Lower leg skin (tissue), 4 donors: ENCODE measurements at regions not wholly inside any gene's neighbourhood (a gene's known extent, or its start where the extent isn't known, plus 50 kb on each side); places are given as distances from the start of the nearest gene placed in this dataset.

Experiments used
- DNase-seq, 2 donors: peaks; one replicate each; pipeline ENCODE4 v3.0.0-alpha.2; 2019; ENCODE audit warnings: low spot score in 2 of 2
- H3K4me3 ChIP-seq: fragments of 200-600 bp; sonication (generic); 2 replicates; pipeline ENCODE4 v1.5.1; 2017; ENCODE audit warnings: mild to moderate bottlenecking, low read depth; ENCODE audit not compliant: poor library complexity, severe bottlenecking
- CTCF ChIP-seq, 3 donors: fragments of 450-650 bp; IDR thresholded peaks; one replicate each; pipeline ENCODE4 v1.5.1; 2016; ENCODE audit warnings: antibody characterized with exemption in 3 of 3, mild to moderate bottlenecking in 3 of 3, moderate library complexity in 2 of 3
- POLR2A ChIP-seq, 2 donors: fragments of 450-650 bp; IDR thresholded peaks; one replicate each; pipeline ENCODE4 v1.6.1; 2016 to 2017; ENCODE audit warnings: antibody characterized with exemption in 2 of 2, mild to moderate bottlenecking in 1 of 2, moderate library complexity in 1 of 2
- WGBS, 2 donors: methylation state at CpG; one replicate each; pipeline ENCODE4 v1.1.5; 2018; 5-methylcytosine and 5-hydroxymethylcytosine counted together
- intact Hi-C: fragments of 100-400 bp; cut with DNase I; formaldehyde crosslinking; loops from one replicate; pipeline ENCODE4 v1.15.0; 2023; ENCODE audit warnings: low total_unique reads

- TF ChIP-seq CTCF (IDR thresholded peaks at IDR 0.05) (no peak), POLR2A (IDR thresholded peaks at IDR 0.05) (no peak)
- H3K4me3 ChIP-seq, result no peak overlapping the region
- intact Hi-C loops, result no loop called here
- WGBS, 2 donors, result 82% methylated on average over 1 of the region's 1 CpG
- DNase-seq, result no peak
Measured at GRCh38 chr5:103645816-103646215, 83.2 kb upstream of the NUDT12 start.

GRCh38 chr5:103638979-103639378 is 76.4 kb upstream of the NUDT12 start:
- TF ChIP-seq CTCF (IDR thresholded peaks at IDR 0.05), result no peak
- TF ChIP-seq POLR2A (IDR thresholded peaks at IDR 0.05), result no peak
- intact Hi-C loops, result no loop called here
- DNase-seq, result no peak

GRCh38 chr5:103624675-103625074 is 62.1 kb upstream of the NUDT12 start:
- DNase-seq, result no peak
- intact Hi-C loops, result no loop called here
- H3K4me3 ChIP-seq, result no peak overlapping the region
- WGBS, 2 donors, result 67 to 75% methylated on average over 3 of the region's 3 CpGs
- no peak for TF ChIP-seq POLR2A (IDR thresholded peaks at IDR 0.05)
- TF ChIP-seq CTCF (IDR thresholded peaks at IDR 0.05), result no peak

More at GRCh38 chr5:103638979-103639378, 76.4 kb upstream of the NUDT12 start:
- H3K4me3 ChIP-seq, result no peak overlapping the region

GRCh38 chr5:103624035-103624480 is 61.5 kb upstream of the NUDT12 start:
- no peak for TF ChIP-seq CTCF (IDR thresholded peaks at IDR 0.05)
- no peak for TF ChIP-seq POLR2A (IDR thresholded peaks at IDR 0.05)
- no peak overlapping the region for H3K4me3 ChIP-seq
- intact Hi-C loops, result no loop called here
- 91 to 96% methylated on average over 2 of the region's 2 CpGs for WGBS, 2 donors
- DNase-seq, result no peak

GRCh38 chr5:103623425-103623824 is 60.8 kb upstream of the NUDT12 start:
- no peak overlapping the region for H3K4me3 ChIP-seq
- TF ChIP-seq POLR2A (IDR thresholded peaks at IDR 0.05) (no peak), CTCF (IDR thresholded peaks at IDR 0.05) (no peak)
- WGBS, 2 donors, result 96 to 100% methylated on average over 2 of the region's 2 CpGs
- intact Hi-C loops, result no loop called here
- DNase-seq, result no peak

GRCh38 chr5:103621548-103621930 is 59.0 kb upstream of the NUDT12 start:
- H3K4me3 ChIP-seq, result no peak overlapping the region
- WGBS, 2 donors, result 52 to 58% methylated on average over 1 of the region's 1 CpG
- no peak for DNase-seq
- no peak for TF ChIP-seq CTCF (IDR thresholded peaks at IDR 0.05)
- no peak for TF ChIP-seq POLR2A (IDR thresholded peaks at IDR 0.05)
- intact Hi-C loops, result no loop called here
